ENCODE measurements at regions not wholly inside any gene's neighbourhood (a gene's known extent, or its start where the extent isn't known, plus 50 kb on each side); places are given as distances from the start of the nearest gene placed in this dataset.

DNA sequence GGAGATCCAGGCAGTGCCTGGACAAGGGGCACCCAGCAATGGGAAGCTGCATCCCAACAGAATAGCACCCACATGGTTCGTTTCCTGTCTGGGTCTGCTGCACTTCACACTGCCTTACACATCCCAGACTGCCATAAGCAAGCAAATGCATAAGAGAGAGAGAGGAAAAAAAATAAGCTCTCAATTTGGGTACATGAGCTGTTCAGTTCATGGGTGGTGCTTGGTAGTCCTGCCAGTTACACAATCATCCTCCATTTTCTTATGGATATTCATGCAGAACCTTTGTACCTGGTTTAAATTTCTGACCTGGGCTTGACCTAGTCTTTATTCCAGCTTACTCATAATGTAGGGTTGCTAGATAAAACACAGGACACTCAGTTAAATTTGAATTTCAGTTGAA, 733.6 kb downstream of the TNS3 start:
- ChIA-PET CTCF (interaction anchor here (0.8 to 1.2 kb wide), 3 partner anchors 8 to 925 kb away, joined by 3 to 4 read pairs (median 3); no protein-coding TSS in a partner anchor), POLR2A (no interaction called here)
- no peak for DNase-seq (ENCODE audit: low read depth, low spot score)
- TF ChIP-seq, protein P1, sequence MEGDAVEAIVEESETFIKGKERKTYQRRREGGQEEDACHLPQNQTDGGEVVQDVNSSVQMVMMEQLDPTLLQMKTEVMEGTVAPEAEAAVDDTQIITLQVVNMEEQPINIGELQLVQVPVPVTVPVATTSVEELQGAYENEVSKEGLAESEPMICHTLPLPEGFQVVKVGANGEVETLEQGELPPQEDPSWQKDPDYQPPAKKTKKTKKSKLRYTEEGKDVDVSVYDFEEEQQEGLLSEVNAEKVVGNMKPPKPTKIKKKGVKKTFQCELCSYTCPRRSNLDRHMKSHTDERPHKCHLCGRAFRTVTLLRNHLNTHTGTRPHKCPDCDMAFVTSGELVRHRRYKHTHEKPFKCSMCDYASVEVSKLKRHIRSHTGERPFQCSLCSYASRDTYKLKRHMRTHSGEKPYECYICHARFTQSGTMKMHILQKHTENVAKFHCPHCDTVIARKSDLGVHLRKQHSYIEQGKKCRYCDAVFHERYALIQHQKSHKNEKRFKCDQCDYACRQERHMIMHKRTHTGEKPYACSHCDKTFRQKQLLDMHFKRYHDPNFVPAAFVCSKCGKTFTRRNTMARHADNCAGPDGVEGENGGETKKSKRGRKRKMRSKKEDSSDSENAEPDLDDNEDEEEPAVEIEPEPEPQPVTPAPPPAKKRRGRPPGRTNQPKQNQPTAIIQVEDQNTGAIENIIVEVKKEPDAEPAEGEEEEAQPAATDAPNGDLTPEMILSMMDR (IDR thresholded peaks at IDR 0.05; ENCODE audit: insufficient read depth, low read length, missing control alignments) = no peak
- no peak overlapping the region for H3K4me3 ChIP-seq (ENCODE audit: low read depth, low read length)

DNA sequence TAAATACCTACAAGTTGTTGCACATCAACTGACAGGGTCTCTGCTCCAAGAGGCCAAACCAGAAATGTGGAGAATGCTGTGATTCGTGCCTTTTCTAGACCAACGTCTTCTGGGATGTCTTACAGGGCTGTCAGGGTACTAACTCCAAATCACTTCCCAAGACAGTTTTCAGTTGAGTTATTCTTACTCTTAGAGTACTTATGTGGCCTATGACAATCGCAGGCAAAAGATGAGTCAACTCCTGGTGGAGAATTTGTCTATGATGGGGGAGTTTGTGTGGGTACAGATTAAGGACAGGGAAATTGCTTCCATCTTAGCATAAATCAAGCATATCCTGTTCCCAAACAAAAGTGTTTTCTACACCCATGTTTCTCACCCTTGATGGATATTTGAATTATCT, 734.8 kb downstream of the TNS3 start:
- no peak for DNase-seq (ENCODE audit: low read depth, low spot score)
- TF ChIP-seq, protein P1 (IDR thresholded peaks at IDR 0.05; ENCODE audit: insufficient read depth, low read length, missing control alignments) = no peak
- no peak overlapping the region for H3K4me3 ChIP-seq (ENCODE audit: low read depth, low read length)
- ChIA-PET CTCF (no interaction called here), POLR2A (no interaction called here)

DNA sequence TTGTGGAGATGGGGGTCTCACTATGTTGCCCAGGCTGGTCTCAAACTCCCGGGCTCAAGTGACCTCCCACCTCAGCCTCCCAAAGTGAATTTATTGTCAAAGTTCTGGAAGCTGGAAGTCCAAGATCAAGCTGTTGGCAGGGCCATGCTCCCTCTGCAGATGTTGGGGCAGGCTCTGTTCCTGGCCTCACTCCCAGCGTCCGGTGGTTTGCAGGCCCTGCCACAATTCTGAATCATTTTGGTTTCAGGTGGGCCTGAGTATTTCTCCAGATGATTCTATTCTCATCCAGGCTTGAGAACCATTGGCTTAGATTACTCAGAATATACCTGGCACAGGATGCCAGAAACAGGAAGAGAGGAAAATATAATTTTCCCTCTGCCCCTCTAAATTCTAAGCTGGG, 737.4 kb downstream of the TNS3 start:
- POLR2A ChIA-PET = no interaction called here
- TF ChIP-seq, protein P1 (IDR thresholded peaks at IDR 0.05; ENCODE audit: insufficient read depth, low read length, missing control alignments) = no peak
- no peak overlapping the region for H3K4me3 ChIP-seq (ENCODE audit: low read depth, low read length)
- CTCF ChIA-PET = interaction anchor here (0.6 kb wide), 1 partner anchor 10 kb away, joined by 3 read pairs; no protein-coding TSS in a partner anchor
- no peak for DNase-seq (ENCODE audit: low read depth, low spot score)

DNA sequence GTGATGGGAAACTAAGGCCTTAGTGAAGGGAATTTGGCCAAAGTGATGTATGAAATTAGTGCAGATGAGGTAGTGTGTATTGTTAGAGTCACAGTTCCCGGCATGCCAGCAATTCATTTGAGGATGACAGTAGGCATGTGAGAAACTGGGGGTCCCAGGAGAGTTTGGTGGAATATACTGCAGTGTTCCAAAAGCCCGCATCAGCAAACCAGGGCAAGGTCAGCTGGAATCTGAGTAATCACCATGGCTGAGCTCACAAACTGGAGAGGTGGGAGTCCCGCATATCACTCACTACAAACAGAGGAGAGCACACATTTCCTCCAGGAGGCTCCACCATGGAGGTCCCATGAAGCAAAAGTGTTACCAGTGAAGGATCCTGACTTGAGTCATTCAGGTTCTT, 740.7 kb downstream of the TNS3 start:
- TF ChIP-seq, protein P1 (IDR thresholded peaks at IDR 0.05; ENCODE audit: insufficient read depth, low read length, missing control alignments) = no peak
- no peak overlapping the region for H3K4me3 ChIP-seq (ENCODE audit: low read depth, low read length)
- POLR2A ChIA-PET = no interaction called here
- CTCF ChIA-PET = no interaction called here
- no peak for DNase-seq (ENCODE audit: low read depth, low spot score)

DNA sequence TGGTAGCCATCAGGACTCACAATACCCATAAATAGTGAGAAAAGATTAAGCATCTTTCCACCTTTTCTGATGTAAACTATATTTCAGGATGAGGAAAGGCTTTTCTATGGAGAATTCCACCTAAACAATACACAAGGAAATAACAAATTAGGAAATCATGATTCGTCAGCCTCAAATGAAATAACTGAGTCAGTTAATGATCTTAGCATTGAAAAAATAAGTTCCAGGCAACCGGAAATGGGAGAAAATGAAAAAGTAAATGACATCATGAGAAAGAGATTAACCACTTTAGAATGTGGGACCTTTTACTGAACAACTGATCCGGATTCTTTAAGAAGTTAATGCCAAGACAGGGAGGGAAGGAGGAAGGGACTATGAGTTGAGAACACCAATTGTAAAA, 742.3 kb downstream of the TNS3 start:
- DNase-seq (ENCODE audit: low read depth, low spot score) = no peak
- POLR2A ChIA-PET = no interaction called here
- no peak overlapping the region for H3K4me3 ChIP-seq (ENCODE audit: low read depth, low read length)
- TF ChIP-seq, protein P1 (IDR thresholded peaks at IDR 0.05; ENCODE audit: insufficient read depth, low read length, missing control alignments) = no peak
- CTCF ChIA-PET = no interaction called here

GRCh38 chr7:46838463-46838862, 743.4 kb downstream of the TNS3 start:
- POLR2A ChIA-PET = no interaction called here
- CTCF ChIA-PET = no interaction called here
- TF ChIP-seq, protein P1 (IDR thresholded peaks at IDR 0.05; ENCODE audit: insufficient read depth, low read length, missing control alignments) = no peak
- H3K4me3 ChIP-seq (ENCODE audit: low read depth, low read length) = no peak overlapping the region
- no peak for DNase-seq (ENCODE audit: low read depth, low spot score)

Measured in AG04449 (cell line).